DOHH2 (cell line): ENCODE measurements at regions not wholly inside any gene's neighbourhood (a gene's known extent, or its start where the extent isn't known, plus 50 kb on each side); places are given as distances from the start of the nearest gene placed in this dataset.

Experiments used
- H3F3A ChIP-seq: fragments of 200-600 bp; sonication (generic), shearing (Covaris generic); 2 replicates; pipeline ENCODE4 v1.6.0; 2016; ENCODE audit warnings: antibody characterized with exemption, mild to moderate bottlenecking; ENCODE audit not compliant: control insufficient read depth, insufficient read depth
- H3K27ac ChIP-seq: fragments of 200-600 bp; sonication (generic); 2 replicates; pipeline ENCODE4 v1.5.1; 2014; ENCODE audit warnings: low read depth, mild to moderate bottlenecking, low read length, moderate library complexity
- H3K27me3 ChIP-seq: fragments of 200-600 bp; sonication (generic); 2 replicates; pipeline ENCODE4 v1.6.1; 2014; ENCODE audit warnings: mild to moderate bottlenecking, low read length, mixed read lengths; ENCODE audit not compliant: control insufficient read depth
- H3K36me3 ChIP-seq: fragments of 200-600 bp; sonication (generic); 2 replicates; pipeline ENCODE4 v1.6.1; 2014; ENCODE audit warnings: mild to moderate bottlenecking, low read length, moderate library complexity, mixed read lengths; ENCODE audit not compliant: control insufficient read depth
- H3K4me1 ChIP-seq: fragments of 200-600 bp; sonication (generic); 2 replicates; pipeline ENCODE4 v1.6.1; 2014; ENCODE audit warnings: mild to moderate bottlenecking, low read length, mixed read lengths; ENCODE audit not compliant: control insufficient read depth
- H3K4me2 ChIP-seq: fragments of 200-600 bp; sonication (generic); 2 replicates; pipeline ENCODE4 v1.6.0; 2014; ENCODE audit warnings: mild to moderate bottlenecking, low read length, moderate library complexity
- H3K4me3 ChIP-seq: fragments of 200-600 bp; sonication (generic); 2 replicates; pipeline ENCODE4 v1.5.1; 2014; ENCODE audit warnings: mild to moderate bottlenecking, low read length, mixed read lengths
- H3K79me2 ChIP-seq: fragments of 200-600 bp; sonication (generic); 2 replicates; pipeline ENCODE4 v1.6.1; 2014; ENCODE audit warnings: mild to moderate bottlenecking, low read length, mixed read lengths; ENCODE audit not compliant: control insufficient read depth
- H3K9me2 ChIP-seq: fragments of 200-600 bp; sonication (generic); replicated peaks from 2 replicates; pipeline ENCODE4 v1.6.1; 2014; ENCODE audit warnings: mild to moderate bottlenecking, low read length, mixed read lengths; ENCODE audit not compliant: control insufficient read depth
- H3K9me3 ChIP-seq: fragments of 200-600 bp; sonication (generic); 2 replicates; pipeline ENCODE4 v1.6.1; 2014; ENCODE audit warnings: antibody characterized with exemption, low read length, mixed read lengths; ENCODE audit not compliant: control insufficient read depth, insufficient read depth
- H4K20me1 ChIP-seq: fragments of 200-600 bp; sonication (generic); 2 replicates; pipeline ENCODE4 v1.6.0; 2014; ENCODE audit warnings: low read depth, mild to moderate bottlenecking, antibody characterized with exemption, low read length, moderate library complexity; ENCODE audit not compliant: control insufficient read depth, insufficient read depth
- EZH2phosphoT487 ChIP-seq: fragments of 200-600 bp; sonication (generic); IDR thresholded peaks from 2 replicates; pipeline ENCODE4 v1.6.1; 2017; ENCODE audit warnings: borderline replicate concordance, mild to moderate bottlenecking, antibody characterized with exemption, low read length, moderate library complexity, mixed read lengths
- TF ChIP-seq, protein P1 (sequence below): fragments of 200-600 bp; sonication (generic); IDR thresholded peaks from one replicate; pipeline ENCODE4 v1.5.1; 2014; ENCODE audit warnings: antibody characterized with exemption, mild to moderate bottlenecking, low read depth, low read length; ENCODE audit not compliant: poor library complexity, severe bottlenecking

DNA sequence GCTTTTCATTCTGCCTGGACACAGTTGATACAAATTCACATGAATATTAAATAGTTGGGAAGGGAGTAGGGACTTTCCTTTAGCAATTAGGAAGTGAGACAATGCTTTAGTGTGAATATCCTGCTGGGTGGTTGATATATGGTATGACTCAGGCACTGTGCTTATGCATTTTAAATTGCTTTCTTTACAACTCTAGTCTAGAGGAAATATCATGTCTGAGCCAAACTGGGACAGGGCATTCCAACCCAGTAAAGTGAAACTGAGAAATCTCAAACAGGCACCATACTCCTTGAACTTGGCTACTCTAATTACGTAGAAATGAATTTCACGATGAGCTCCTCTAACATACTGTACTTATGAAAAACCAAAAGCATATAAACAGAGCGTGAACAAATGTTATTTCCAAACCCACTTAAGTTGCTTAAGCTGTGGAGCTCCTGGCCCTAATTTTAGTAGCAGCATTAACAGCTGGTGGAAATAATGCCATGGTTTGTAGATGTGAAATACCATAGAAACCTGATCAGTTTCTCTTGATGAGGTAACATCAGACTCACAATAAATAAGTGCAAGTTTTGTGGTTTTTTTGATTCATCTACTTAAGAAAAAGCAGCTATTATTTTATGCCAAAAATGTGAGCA, 242.9 kb upstream of the GK2 start:
- Histone ChIP-seq H3K4me3 (no peak overlapping the region), H3K4me2 (no peak overlapping the region)
- no peak for TF ChIP-seq EZH2phosphoT487
- TF ChIP-seq, protein P1, sequence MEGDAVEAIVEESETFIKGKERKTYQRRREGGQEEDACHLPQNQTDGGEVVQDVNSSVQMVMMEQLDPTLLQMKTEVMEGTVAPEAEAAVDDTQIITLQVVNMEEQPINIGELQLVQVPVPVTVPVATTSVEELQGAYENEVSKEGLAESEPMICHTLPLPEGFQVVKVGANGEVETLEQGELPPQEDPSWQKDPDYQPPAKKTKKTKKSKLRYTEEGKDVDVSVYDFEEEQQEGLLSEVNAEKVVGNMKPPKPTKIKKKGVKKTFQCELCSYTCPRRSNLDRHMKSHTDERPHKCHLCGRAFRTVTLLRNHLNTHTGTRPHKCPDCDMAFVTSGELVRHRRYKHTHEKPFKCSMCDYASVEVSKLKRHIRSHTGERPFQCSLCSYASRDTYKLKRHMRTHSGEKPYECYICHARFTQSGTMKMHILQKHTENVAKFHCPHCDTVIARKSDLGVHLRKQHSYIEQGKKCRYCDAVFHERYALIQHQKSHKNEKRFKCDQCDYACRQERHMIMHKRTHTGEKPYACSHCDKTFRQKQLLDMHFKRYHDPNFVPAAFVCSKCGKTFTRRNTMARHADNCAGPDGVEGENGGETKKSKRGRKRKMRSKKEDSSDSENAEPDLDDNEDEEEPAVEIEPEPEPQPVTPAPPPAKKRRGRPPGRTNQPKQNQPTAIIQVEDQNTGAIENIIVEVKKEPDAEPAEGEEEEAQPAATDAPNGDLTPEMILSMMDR = no peak

DNA sequence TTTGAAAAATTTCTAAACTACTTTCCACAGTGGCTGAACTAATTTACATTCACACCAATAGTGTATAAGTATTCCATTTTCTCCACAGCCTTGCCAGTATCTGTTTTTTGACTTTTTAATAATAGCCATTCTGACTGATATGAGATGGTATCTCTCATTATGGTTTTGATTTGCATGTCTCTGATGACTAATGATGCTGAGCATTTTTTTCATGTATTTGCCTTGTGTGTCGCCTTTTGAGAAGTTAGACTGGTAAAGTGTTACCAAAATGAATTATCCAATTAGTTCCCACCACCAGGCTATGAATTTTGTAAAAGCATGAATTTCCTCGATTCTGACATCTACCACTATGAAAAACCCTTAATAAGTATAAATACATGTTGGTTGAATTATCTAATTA, 242.2 kb upstream of the GK2 start:
- H3F3A ChIP-seq = no peaks in the 10 kb centered on the region
- no peak overlapping the region for H3K4me3 ChIP-seq
- H4K20me1 ChIP-seq = no peaks in the 10 kb centered on the region
- H3K9me3 ChIP-seq = no peaks in the 10 kb centered on the region
- H3K36me3 ChIP-seq = no peaks in the 10 kb centered on the region
- no peaks in the 10 kb centered on the region for H3K79me2 ChIP-seq
- no peaks in the 10 kb centered on the region for H3K9me2 ChIP-seq
- H3K4me2 ChIP-seq = no peak overlapping the region
- no peak overlapping the region for H3K27ac ChIP-seq
- TF ChIP-seq, protein P1 = no peak
- no peak for TF ChIP-seq EZH2phosphoT487
- no peaks in the 10 kb centered on the region for H3K27me3 ChIP-seq
- H3K4me1 ChIP-seq = no peaks in the 10 kb centered on the region

More for the DNA sequence above, 242.9 kb upstream of the GK2 start:
- Histone ChIP-seq H3K27ac (no peak overlapping the region), H3F3A (no peaks in the 10 kb centered on the region), H3K36me3 (no peaks in the 10 kb centered on the region), H3K27me3 (no peaks in the 10 kb centered on the region), H3K79me2 (no peaks in the 10 kb centered on the region), H3K9me2 (no peaks in the 10 kb centered on the region), H4K20me1 (no peaks in the 10 kb centered on the region), H3K4me1 (no peaks in the 10 kb centered on the region), H3K9me3 (no peaks in the 10 kb centered on the region)

DNA sequence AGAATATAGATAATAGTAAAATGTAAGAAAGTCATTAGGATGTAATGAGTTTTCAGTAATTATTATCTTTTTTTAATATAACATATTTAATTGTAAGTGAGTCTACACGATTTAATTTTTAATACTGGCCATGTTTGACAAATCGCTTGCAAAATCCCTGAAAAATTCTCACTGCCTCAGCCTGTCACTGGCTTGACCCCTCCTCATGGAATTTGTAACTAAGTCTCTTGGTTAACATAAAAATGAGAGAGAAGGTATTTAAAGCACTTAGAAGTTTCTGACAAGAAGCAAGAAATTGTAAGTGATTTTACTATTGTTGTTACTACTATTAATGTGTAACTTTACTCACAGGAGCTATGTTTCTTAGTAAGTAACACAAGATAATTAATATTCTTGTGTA, 237.9 kb upstream of the GK2 start:
- no peaks in the 10 kb centered on the region for H3K79me2 ChIP-seq
- no peaks in the 10 kb centered on the region for H3K36me3 ChIP-seq
- no peaks in the 10 kb centered on the region for H4K20me1 ChIP-seq
- TF ChIP-seq EZH2phosphoT487 = no peak
- TF ChIP-seq, protein P1 = no peak
- no peaks in the 10 kb centered on the region for H3K4me1 ChIP-seq
- no peak overlapping the region for H3K27ac ChIP-seq
- H3F3A ChIP-seq = no peaks in the 10 kb centered on the region
- H3K4me3 ChIP-seq = no peak overlapping the region
- H3K27me3 ChIP-seq = no peaks in the 10 kb centered on the region
- no peaks in the 10 kb centered on the region for H3K9me2 ChIP-seq
- H3K4me2 ChIP-seq = no peak overlapping the region
- no peaks in the 10 kb centered on the region for H3K9me3 ChIP-seq
